ACC112 (cell line): ENCODE measurements at regions not wholly inside any gene's neighbourhood (a gene's known extent, or its start where the extent isn't known, plus 50 kb on each side); places are given as distances from the start of the nearest gene placed in this dataset.
A peak's percentile ranks its signal among the peaks of the same experiment; 100 is the strongest.
"Not testable (repeated sequence)": the region's sequence is repeated elsewhere in the genome, so short reads cannot be mapped to it uniquely, and the experiment has no call there.

Source experiments
- H2AFZ ChIP-seq: fragments of 200-600 bp; sonication (generic); one replicate; pipeline ENCODE4 v1.6.0; 2017; ENCODE audit warnings: antibody characterized with exemption, low read length; ENCODE audit not compliant: unreplicated experiment
- H3K27ac ChIP-seq: fragments of 200-600 bp; sonication (generic); 2 replicates; pipeline ENCODE4 v1.5.1; 2014; ENCODE audit warnings: low read depth, mild to moderate bottlenecking, antibody characterized with exemption, low read length, moderate library complexity
- H3K27me3 ChIP-seq: fragments of 200-600 bp; sonication (generic); 2 replicates; pipeline ENCODE4 v1.6.1; 2014; ENCODE audit warnings: mild to moderate bottlenecking, antibody characterized with exemption, low read length, moderate library complexity, mixed read lengths; ENCODE audit not compliant: insufficient read depth
- H3K36me3 ChIP-seq: fragments of 200-600 bp; sonication (generic); 2 replicates; pipeline ENCODE4 v1.6.1; 2016; ENCODE audit warnings: mild to moderate bottlenecking, antibody characterized with exemption, low read length, moderate library complexity, mixed read lengths; ENCODE audit not compliant: insufficient read depth
- H3K4me1 ChIP-seq: fragments of 200-600 bp; sonication (generic); one replicate; pipeline ENCODE4 v1.6.1; 2016; ENCODE audit warnings: low read length, mixed read lengths; ENCODE audit not compliant: insufficient read depth, unreplicated experiment, control insufficient read depth
- H3K4me3 ChIP-seq: fragments of 200-600 bp; sonication (generic); 2 replicates; pipeline ENCODE4 v1.5.1; 2014; ENCODE audit warnings: mild to moderate bottlenecking, low read depth, low read length
- H3K79me2 ChIP-seq: fragments of 200-600 bp; sonication (generic); one replicate; pipeline ENCODE4 v1.6.0; 2016; ENCODE audit warnings: low read length; ENCODE audit not compliant: control insufficient read depth, unreplicated experiment, insufficient read depth

DNA sequence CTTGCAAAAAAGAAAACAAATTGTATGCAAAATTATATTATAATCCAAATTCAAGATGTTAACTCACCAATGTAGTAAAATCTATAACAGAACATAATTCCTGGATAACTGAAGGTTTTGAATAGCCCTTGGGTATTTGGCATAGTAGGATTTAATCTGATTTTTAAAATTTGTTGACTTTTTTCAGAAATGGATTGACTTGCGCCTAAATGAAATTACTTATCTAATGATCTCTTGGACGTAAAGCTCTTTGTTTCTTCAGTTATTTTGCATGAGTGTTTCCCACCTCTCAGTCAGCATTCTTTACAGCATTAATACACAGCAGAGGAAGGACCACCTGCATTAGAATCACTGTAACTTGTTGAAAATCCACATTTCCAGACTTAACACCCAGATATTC lies 169.6 kb downstream of the SEPTIN7 start:
- H3K27ac ChIP-seq, result no peak overlapping the region
- no peaks in the 10 kb centered on the region for H3K79me2 ChIP-seq
- H3K4me3 ChIP-seq, result no peak overlapping the region
- H3K4me1 ChIP-seq, result no peaks in the 10 kb centered on the region
- no peaks in the 10 kb centered on the region for H3K27me3 ChIP-seq
- H3K36me3 ChIP-seq, result no peaks in the 10 kb centered on the region
- H2AFZ ChIP-seq, result no peak overlapping the region

DNA sequence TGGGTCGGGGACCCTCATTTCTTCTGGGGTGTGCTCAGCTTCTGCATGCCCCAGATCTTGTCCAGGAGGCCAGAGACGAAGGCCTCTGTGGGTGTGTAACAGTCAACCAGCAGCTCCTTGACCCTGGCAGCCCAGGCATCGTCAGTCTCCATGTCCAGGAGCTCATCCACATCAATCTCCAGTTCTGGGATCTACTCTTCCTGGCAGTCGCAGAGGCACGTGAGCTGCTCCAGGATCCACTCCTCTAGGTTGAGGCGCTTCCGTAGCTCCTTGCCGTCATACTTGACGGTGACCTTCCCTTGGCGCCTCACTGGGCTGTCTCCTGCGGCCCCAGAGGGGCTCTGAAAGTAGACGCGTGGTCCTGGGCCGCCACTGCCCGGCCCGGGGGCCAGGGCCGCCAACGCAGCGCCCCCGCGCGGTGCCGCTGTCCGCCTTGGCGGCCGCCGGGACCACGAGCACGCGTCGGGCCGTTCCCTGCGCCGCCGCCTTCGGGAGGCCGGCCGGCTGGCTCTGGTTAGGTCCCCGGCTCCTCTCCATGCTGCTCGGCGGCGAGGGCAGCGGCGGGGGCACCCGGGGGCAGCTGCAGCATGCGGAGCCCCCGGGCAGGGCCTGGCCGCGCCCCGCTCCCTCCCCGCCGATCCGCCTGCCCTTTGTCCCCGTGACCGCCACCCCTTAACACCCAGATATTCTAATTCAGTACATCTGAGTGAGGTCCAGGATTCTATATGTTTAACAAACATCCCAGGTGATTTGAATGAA lies 170.5 kb downstream of the SEPTIN7 start:
- Histone ChIP-seq H3K4me3 (peak overlapping the region; percentile 60), H2AFZ (peak overlapping the region; percentile 75), H3K27me3 (no peaks in the 10 kb centered on the region)

DNA sequence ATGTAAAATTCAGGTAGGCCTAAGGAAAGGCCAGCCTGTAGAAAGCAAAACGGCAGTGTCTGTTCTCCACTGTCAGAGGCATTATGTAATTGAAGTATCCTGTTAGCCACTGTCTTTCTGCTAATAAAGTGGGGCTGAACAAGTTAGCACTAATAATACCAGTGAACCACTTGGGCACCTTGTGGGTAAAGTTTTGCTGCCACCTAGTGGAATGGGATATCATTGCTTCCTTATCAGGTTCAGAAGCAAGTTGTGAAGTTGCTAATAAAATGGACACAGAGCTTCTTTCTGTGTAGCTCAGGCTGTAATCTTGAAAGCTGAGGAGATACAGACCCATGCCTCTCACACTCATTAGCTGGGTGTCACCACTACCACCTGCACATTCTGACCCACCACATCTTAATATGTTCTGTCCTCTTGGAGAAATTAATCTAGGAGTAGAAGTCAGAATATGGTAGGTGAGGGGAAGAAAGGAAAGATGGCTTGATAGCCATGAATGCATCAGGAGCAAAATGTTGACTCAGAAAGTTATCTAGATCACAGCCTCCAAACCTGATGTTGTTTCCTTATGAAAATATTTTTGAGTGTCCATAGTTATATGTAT lies 175.1 kb downstream of the SEPTIN7 start:
- Histone ChIP-seq H3K4me3 (no peak overlapping the region), H3K27ac (no peak overlapping the region), H3K79me2 (no peaks in the 10 kb centered on the region), H3K4me1 (no peaks in the 10 kb centered on the region), H3K27me3 (no peaks in the 10 kb centered on the region), H3K36me3 (no peaks in the 10 kb centered on the region), H2AFZ (no peak overlapping the region)

More for the DNA sequence above, 170.5 kb downstream of the SEPTIN7 start:
- H3K36me3 ChIP-seq, result no peaks in the 10 kb centered on the region
- H3K27ac ChIP-seq, result no peak overlapping the region
- H3K4me1 ChIP-seq, result no peaks in the 10 kb centered on the region
- no peaks in the 10 kb centered on the region for H3K79me2 ChIP-seq

DNA sequence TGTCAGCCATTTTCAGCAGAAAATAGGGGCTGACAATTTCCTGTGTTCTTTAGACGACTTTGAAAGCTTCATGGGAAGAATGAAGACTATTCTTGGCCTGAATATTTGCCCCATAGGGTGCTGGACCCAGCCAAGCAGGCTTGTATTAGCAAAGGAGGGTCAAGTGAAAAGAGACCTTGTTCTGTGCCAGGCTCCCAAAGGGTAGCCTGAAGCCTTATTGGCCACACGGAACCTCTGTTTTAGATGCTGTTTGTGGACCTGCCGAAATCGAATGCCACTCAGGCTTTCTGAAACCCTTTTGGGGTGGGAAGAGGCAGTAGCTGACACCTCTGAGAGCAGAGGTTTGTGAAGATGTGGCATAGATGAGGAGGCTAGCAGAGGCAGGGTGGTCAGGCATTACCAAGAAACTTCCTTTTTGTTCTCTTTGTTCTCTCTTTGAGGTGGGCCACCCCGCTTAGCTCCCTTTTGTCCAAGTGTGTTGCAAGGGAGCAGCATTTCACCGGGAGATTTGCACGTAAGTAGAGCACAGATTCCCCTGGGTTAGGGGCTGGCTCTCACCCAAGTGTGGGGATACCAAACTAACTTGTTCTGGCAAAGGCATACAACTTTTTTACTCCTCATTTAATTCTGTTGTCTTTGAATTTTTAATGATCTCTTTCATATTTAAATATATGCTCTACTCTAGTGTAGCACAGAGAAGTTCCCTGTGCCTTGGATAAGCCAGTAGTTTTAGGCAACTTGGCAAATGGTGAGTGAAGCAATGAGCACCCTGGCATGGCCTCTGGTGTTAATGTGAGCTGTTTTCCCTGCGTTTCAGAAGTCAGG lies 174.0 kb upstream of the EEPD1 start:
- not testable (repeated sequence) for H3K4me1 ChIP-seq, H2AFZ ChIP-seq

DNA sequence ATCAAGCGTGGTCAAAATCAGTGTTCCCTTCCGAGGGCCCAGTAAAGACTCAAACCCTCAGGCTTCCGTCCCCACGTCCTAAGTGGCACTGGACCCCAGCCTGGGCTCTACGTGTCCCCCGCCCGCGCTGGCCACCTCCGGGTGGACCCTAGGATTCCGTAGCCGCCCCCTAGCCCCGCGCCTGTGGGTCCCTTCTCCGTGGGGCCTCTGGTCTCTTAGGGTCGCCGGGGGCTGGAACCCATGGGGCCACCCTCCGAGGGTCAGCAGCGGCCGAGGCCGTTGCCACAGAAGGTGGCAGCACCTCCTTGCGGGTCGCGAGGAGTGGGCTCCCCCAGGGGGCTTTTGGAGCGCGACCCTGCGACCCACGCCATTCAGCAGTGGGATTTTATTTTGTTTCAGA lies 170.5 kb upstream of the EEPD1 start:
- Histone ChIP-seq H2AFZ (no peak overlapping the region), H3K36me3 (no peaks in the 10 kb centered on the region), H3K4me3 (no peak overlapping the region), H3K79me2 (no peaks in the 10 kb centered on the region), H3K27me3 (no peaks in the 10 kb centered on the region), H3K4me1 (no peaks in the 10 kb centered on the region), H3K27ac (no peak overlapping the region)

More for the DNA sequence above, 174.0 kb upstream of the EEPD1 start:
- H3K36me3 ChIP-seq, H3K79me2 ChIP-seq, H3K27me3 ChIP-seq, H3K4me3 ChIP-seq, H3K27ac ChIP-seq: not testable (repeated sequence)

DNA sequence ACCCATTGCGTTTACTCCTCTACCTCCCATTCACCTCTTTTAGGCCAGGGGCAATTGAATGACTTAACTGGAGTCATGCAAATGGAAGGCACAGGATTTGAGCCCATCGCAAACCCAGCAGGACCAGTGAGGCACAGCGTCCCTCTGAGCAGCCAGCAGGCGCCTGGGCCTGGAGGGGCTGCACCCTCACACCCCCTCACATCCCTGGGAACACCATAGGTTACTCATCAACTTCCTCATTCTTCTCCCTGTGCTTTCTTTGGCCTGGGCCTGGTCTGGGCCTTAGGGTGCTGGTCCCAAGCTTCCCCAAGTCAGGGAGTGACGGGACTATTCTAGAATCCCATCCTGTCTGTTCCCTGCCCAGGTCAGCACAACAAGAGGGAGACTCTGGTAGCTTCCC lies 169.4 kb upstream of the EEPD1 start:
- H3K36me3 ChIP-seq, result no peaks in the 10 kb centered on the region
- H3K4me3 ChIP-seq, result no peak overlapping the region
- H3K27me3 ChIP-seq, result no peaks in the 10 kb centered on the region
- no peak overlapping the region for H2AFZ ChIP-seq
- no peaks in the 10 kb centered on the region for H3K4me1 ChIP-seq
- H3K27ac ChIP-seq, result no peak overlapping the region
- H3K79me2 ChIP-seq, result no peaks in the 10 kb centered on the region

DNA sequence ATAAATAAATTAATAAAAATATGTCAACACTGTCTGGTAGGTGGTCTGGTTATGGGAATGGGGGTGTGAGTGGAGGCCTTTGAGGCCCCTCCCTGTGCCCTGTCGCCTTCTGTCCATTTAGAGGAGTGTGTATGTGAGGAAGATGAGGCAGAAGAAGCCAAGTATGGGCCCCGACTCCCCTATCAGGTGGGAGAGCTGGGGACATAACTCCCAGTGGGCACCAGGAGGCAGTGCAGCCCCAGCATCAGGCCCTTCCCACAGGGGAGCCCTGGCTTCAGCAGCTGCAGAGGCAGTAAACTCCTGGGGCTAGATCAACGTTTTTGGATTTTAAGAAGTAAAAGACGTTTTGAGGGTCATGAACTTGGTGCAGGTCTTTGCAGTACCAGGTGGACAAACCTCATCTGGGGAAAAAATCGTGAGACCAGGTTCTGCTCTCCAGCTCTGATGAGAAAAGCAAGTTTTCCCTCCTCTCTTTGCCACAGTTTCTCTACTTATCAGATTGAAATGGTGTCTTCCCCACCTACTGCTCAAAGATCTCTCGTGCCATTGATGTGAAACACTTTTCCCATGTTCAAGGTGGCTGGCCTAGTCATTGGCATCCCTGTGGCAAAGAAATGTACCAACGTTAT lies 167.8 kb upstream of the EEPD1 start:
- no peak overlapping the region for H3K4me3 ChIP-seq
- H2AFZ ChIP-seq, result no peak overlapping the region
- no peaks in the 10 kb centered on the region for H3K4me1 ChIP-seq
- H3K27ac ChIP-seq, result no peak overlapping the region
- H3K36me3 ChIP-seq, result no peaks in the 10 kb centered on the region
- no peaks in the 10 kb centered on the region for H3K27me3 ChIP-seq
- no peaks in the 10 kb centered on the region for H3K79me2 ChIP-seq

DNA sequence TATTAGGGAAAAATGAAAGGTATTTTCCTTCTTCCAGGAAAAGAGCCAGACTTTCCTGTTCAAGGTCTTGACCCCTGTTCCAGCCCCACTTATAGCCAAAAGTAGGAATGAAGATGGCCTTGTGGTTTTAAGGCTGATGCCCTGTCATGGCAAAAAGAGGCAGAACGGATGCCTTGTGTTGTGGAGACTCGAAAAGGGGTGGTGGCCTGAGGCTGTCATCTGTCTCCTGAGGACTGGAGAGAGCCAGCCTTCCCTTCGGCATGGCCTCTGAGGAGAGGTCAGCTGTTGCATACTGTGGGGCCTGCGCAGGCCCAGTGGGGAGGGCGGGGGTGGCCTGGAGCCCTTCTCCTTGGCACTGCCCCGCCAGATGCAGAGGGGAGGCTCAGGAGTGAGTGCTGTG lies 166.0 kb upstream of the EEPD1 start:
- no peak overlapping the region for H3K27ac ChIP-seq
- H3K27me3 ChIP-seq, result no peaks in the 10 kb centered on the region
- H3K4me3 ChIP-seq, result no peak overlapping the region
- H3K4me1 ChIP-seq, result no peaks in the 10 kb centered on the region
- H3K79me2 ChIP-seq, result no peaks in the 10 kb centered on the region
- H3K36me3 ChIP-seq, result no peaks in the 10 kb centered on the region
- H2AFZ ChIP-seq, result no peak overlapping the region

DNA sequence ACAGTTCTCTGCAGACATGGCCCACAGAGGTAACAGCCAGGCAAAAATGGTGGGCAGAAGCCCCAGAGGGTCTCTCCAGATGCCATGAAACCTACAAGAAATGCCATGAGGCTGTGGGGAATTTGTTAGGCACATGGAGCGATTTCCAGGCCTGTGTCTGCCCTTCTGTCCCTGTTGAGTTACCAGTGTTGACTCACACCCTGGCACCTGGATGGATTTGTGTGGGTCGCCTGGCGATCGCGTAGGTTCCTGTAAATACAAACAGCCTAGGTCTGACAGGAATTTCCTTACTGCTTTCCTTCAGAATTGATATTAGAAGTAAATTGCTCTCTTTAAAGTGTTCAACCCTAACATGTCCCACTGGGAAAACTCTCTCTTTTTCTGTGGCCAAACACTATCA lies 164.9 kb upstream of the EEPD1 start:
- Histone ChIP-seq H3K36me3 (no peaks in the 10 kb centered on the region), H2AFZ (no peak overlapping the region), H3K4me1 (no peaks in the 10 kb centered on the region), H3K79me2 (no peaks in the 10 kb centered on the region), H3K27me3 (no peaks in the 10 kb centered on the region), H3K4me3 (no peak overlapping the region), H3K27ac (no peak overlapping the region)

DNA sequence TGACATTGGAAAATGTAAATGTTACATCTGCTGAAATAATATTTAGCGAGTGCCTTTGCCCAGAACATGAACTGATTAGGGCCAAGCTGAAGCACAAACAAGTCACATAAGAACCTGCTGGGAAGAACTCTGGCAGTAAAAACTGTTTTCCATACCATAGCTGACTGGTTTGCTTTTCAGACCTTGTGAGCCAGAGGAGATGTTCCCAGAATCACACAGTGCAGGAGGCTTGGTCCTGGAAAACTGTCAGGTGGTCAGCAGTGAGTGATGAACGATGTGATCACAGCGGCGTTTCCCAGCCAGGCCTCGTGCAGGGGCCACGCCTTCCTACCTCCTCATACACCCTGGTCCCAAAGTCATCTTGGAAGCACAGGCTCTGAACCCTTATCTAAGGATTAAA lies 164.2 kb upstream of the EEPD1 start:
- H3K27ac ChIP-seq, result no peak overlapping the region
- no peaks in the 10 kb centered on the region for H3K79me2 ChIP-seq
- no peaks in the 10 kb centered on the region for H3K27me3 ChIP-seq
- H3K4me3 ChIP-seq, result no peak overlapping the region
- no peaks in the 10 kb centered on the region for H3K36me3 ChIP-seq
- H2AFZ ChIP-seq, result no peak overlapping the region
- no peaks in the 10 kb centered on the region for H3K4me1 ChIP-seq
